Karpas-422 (cell line): ENCODE measurements at regions not wholly inside any gene's neighbourhood (a gene's known extent, or its start where the extent isn't known, plus 50 kb on each side); places are given as distances from the start of the nearest gene placed in this dataset.
"Not testable (repeated sequence)": the region's sequence is repeated elsewhere in the genome, so short reads cannot be mapped to it uniquely, and the experiment has no call there.

ENCODE experiments used
- DNase-seq: peaks from one replicate; pipeline ENCODE4 v3.0.0-alpha.2; 2015
- H2AFZ ChIP-seq: fragments of 200-600 bp; sonication (generic); 2 replicates; pipeline ENCODE4 v1.6.1; 2014; ENCODE audit warnings: antibody characterized with exemption, low read length, mixed read lengths
- H3K27ac ChIP-seq: fragments of 200-600 bp; sonication (generic); 2 replicates; pipeline ENCODE4 v1.5.1; 2014; ENCODE audit warnings: mild to moderate bottlenecking, low read length, moderate library complexity
- H3K27me3 ChIP-seq: fragments of 200-600 bp; sonication (generic); 2 replicates; pipeline ENCODE4 v1.6.1; 2014; ENCODE audit warnings: low read length, mixed read lengths
- H3K36me3 ChIP-seq: fragments of 200-600 bp; sonication (generic); 2 replicates; pipeline ENCODE4 v1.6.1; 2014; ENCODE audit warnings: low read length, mixed read lengths; ENCODE audit not compliant: insufficient read depth
- H3K4me1 ChIP-seq: fragments of 200-600 bp; sonication (generic); 2 replicates; pipeline ENCODE4 v1.6.1; 2014; ENCODE audit warnings: mild to moderate bottlenecking, low read length, mixed read lengths
- H3K4me2 ChIP-seq: fragments of 200-600 bp; sonication (generic); 2 replicates; pipeline ENCODE4 v1.6.1; 2014; ENCODE audit warnings: low read length, low read depth, mild to moderate bottlenecking; ENCODE audit not compliant: poor library complexity, severe bottlenecking
- H3K4me3 ChIP-seq: fragments of 200-600 bp; sonication (generic); 2 replicates; pipeline ENCODE4 v1.5.1; 2014; ENCODE audit warnings: mild to moderate bottlenecking, antibody characterized with exemption, low read length, mixed read lengths
- H3K79me2 ChIP-seq: fragments of 200-600 bp; sonication (generic); 2 replicates; pipeline ENCODE4 v1.6.1; 2014; ENCODE audit warnings: mild to moderate bottlenecking, low read length, mixed read lengths
- H3K9ac ChIP-seq: fragments of 200-600 bp; sonication (generic); 2 replicates; pipeline ENCODE4 v1.6.0; 2014; ENCODE audit warnings: low read length
- H3K9me2 ChIP-seq: fragments of 200-600 bp; sonication (generic), shearing (Covaris generic); replicated peaks from 2 replicates; pipeline ENCODE4 v1.6.0; 2014; ENCODE audit warnings: mild to moderate bottlenecking, low read length, moderate library complexity; ENCODE audit not compliant: insufficient read depth
- H3K9me3 ChIP-seq: fragments of 300-700, 200-600 bp; sonication (generic); 2 replicates; pipeline ENCODE4 v1.6.1; 2014; ENCODE audit warnings: low read length, mixed read lengths
- H4K20me1 ChIP-seq: fragments of 200-600 bp; sonication (generic); 2 replicates; pipeline ENCODE4 v1.6.1; 2014; ENCODE audit warnings: mild to moderate bottlenecking, antibody characterized with exemption, low read length, low read depth; ENCODE audit not compliant: insufficient read depth

DNA sequence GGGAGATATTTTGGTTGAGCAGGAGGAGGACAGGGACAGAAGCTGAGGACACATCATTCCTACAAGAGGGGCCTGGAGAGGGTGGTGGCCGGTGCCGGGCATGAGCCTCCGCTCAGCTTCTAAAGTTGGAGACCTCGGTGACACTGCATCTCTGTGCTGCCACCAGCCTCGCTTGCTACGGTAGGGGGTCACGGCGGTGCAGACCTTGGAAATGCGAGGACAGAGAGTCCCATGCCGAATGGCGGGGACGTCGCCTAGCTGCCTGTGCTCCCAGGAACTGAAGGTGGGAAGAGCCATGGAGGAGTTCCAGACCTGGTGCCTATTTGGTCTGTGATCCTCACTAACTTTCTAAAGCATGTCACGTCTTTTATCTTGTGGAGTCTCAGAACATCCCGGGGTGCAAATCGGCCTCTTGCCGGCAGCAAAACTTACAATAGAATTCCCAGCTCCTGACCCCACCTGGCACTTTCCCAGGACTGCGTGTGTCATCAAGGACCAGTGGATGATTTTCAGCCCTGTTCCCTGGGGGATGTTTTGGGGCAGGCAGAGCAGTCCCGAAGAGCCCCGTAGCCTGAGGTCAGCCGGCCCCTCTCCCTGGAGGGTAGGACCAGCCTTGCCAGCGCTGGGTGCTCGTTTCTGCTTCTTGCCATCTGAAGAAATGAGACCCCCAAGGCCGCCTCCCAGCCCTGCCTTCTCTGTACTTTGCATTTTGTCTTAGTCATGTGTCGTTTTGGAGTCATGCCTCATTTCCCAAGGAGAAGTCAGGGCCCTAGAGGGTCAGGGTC, 205.8 kb upstream of the SHH start:
- H3K9me3 ChIP-seq, result no peaks in the 10 kb centered on the region
- no peak overlapping the region for H3K4me2 ChIP-seq
- no peaks in the 10 kb centered on the region for H3K4me1 ChIP-seq
- no peak overlapping the region for H3K9ac ChIP-seq
- no peaks in the 10 kb centered on the region for H3K9me2 ChIP-seq
- H4K20me1 ChIP-seq, result no peaks in the 10 kb centered on the region
- H3K27ac ChIP-seq, result no peak overlapping the region
- no peak overlapping the region for H2AFZ ChIP-seq
- H3K27me3 ChIP-seq, result no peaks in the 10 kb centered on the region
- no peak overlapping the region for H3K4me3 ChIP-seq
- H3K79me2 ChIP-seq, result no peaks in the 10 kb centered on the region
- DNase-seq, result no peak
- H3K36me3 ChIP-seq, result no peaks in the 10 kb centered on the region

GRCh38 chr7:156017431-156017830, 205.2 kb upstream of the SHH start:
- H3K27ac ChIP-seq, result no peak overlapping the region
- H3K27me3 ChIP-seq, result no peaks in the 10 kb centered on the region
- H3K4me1 ChIP-seq, result no peaks in the 10 kb centered on the region
- H3K4me3 ChIP-seq, result no peak overlapping the region
- no peaks in the 10 kb centered on the region for H3K36me3 ChIP-seq
- H3K4me2 ChIP-seq, result no peak overlapping the region
- H3K9me2 ChIP-seq, result no peaks in the 10 kb centered on the region
- H3K9me3 ChIP-seq, result no peaks in the 10 kb centered on the region
- no peak for DNase-seq
- H3K9ac ChIP-seq, result no peak overlapping the region
- no peaks in the 10 kb centered on the region for H4K20me1 ChIP-seq
- no peaks in the 10 kb centered on the region for H3K79me2 ChIP-seq
- H2AFZ ChIP-seq, result no peak overlapping the region

GRCh38 chr7:156015237-156016020, 203.2 kb upstream of the SHH start:
- H3K9me3 ChIP-seq, result no peaks in the 10 kb centered on the region
- H3K4me2 ChIP-seq, result no peak overlapping the region
- H3K79me2 ChIP-seq, result no peaks in the 10 kb centered on the region
- no peak for DNase-seq
- H3K9me2 ChIP-seq, result no peaks in the 10 kb centered on the region
- no peak overlapping the region for H3K27ac ChIP-seq
- no peaks in the 10 kb centered on the region for H3K27me3 ChIP-seq
- no peaks in the 10 kb centered on the region for H3K4me1 ChIP-seq
- H3K4me3 ChIP-seq, result no peak overlapping the region
- H2AFZ ChIP-seq, result no peak overlapping the region
- no peak overlapping the region for H3K9ac ChIP-seq
- H4K20me1 ChIP-seq, result no peaks in the 10 kb centered on the region
- H3K36me3 ChIP-seq, result no peaks in the 10 kb centered on the region

GRCh38 chr7:156014808-156015207, 202.5 kb upstream of the SHH start:
- no peaks in the 10 kb centered on the region for H3K27me3 ChIP-seq
- no peak overlapping the region for H3K9ac ChIP-seq
- H2AFZ ChIP-seq, result no peak overlapping the region
- H3K9me3 ChIP-seq, result no peaks in the 10 kb centered on the region
- no peaks in the 10 kb centered on the region for H3K4me1 ChIP-seq
- DNase-seq, result no peak
- H3K27ac ChIP-seq, result no peak overlapping the region
- no peak overlapping the region for H3K4me3 ChIP-seq
- no peaks in the 10 kb centered on the region for H3K9me2 ChIP-seq
- H4K20me1 ChIP-seq, result no peaks in the 10 kb centered on the region
- no peaks in the 10 kb centered on the region for H3K79me2 ChIP-seq
- no peak overlapping the region for H3K4me2 ChIP-seq
- H3K36me3 ChIP-seq, result no peaks in the 10 kb centered on the region

GRCh38 chr7:156014201-156014600, 201.9 kb upstream of the SHH start:
- H3K4me1 ChIP-seq, result no peaks in the 10 kb centered on the region
- H3K9me3 ChIP-seq, result no peaks in the 10 kb centered on the region
- DNase-seq, result no peak
- H3K27me3 ChIP-seq, result no peaks in the 10 kb centered on the region
- no peak overlapping the region for H3K4me2 ChIP-seq
- no peak overlapping the region for H2AFZ ChIP-seq
- H3K9ac ChIP-seq, result no peak overlapping the region
- H3K9me2 ChIP-seq, result no peaks in the 10 kb centered on the region
- H3K27ac ChIP-seq, result no peak overlapping the region
- no peaks in the 10 kb centered on the region for H3K36me3 ChIP-seq
- no peak overlapping the region for H3K4me3 ChIP-seq
- H4K20me1 ChIP-seq, result no peaks in the 10 kb centered on the region
- no peaks in the 10 kb centered on the region for H3K79me2 ChIP-seq

- H3K4me1 ChIP-seq, result no peaks in the 10 kb centered on the region
- H3K79me2 ChIP-seq, result no peaks in the 10 kb centered on the region
- DNase-seq, result no peak
- no peaks in the 10 kb centered on the region for H3K9me2 ChIP-seq
- H3K27ac ChIP-seq, result no peak overlapping the region
- no peaks in the 10 kb centered on the region for H3K36me3 ChIP-seq
- no peaks in the 10 kb centered on the region for H4K20me1 ChIP-seq
- no peak overlapping the region for H2AFZ ChIP-seq
- H3K9me3 ChIP-seq, result no peaks in the 10 kb centered on the region
- no peak overlapping the region for H3K4me2 ChIP-seq
- H3K9ac ChIP-seq, result no peak overlapping the region
- no peaks in the 10 kb centered on the region for H3K27me3 ChIP-seq
- H3K4me3 ChIP-seq, result no peak overlapping the region
Measured at GRCh38 chr7:156012412-156012811, 200.1 kb upstream of the SHH start.

GRCh38 chr7:156009569-156009968, 197.3 kb upstream of the SHH start:
- no peak overlapping the region for H3K4me3 ChIP-seq
- no peaks in the 10 kb centered on the region for H3K9me3 ChIP-seq
- H3K4me1 ChIP-seq, result no peaks in the 10 kb centered on the region
- no peaks in the 10 kb centered on the region for H3K79me2 ChIP-seq
- H3K36me3 ChIP-seq, result no peaks in the 10 kb centered on the region
- H3K9ac ChIP-seq, result no peak overlapping the region
- H3K4me2 ChIP-seq, result no peak overlapping the region
- no peaks in the 10 kb centered on the region for H3K9me2 ChIP-seq
- H3K27ac ChIP-seq, result no peak overlapping the region
- no peaks in the 10 kb centered on the region for H3K27me3 ChIP-seq
- H4K20me1 ChIP-seq, result no peaks in the 10 kb centered on the region
- DNase-seq, result no peak
- no peak overlapping the region for H2AFZ ChIP-seq

- not testable (repeated sequence) for H3K9ac ChIP-seq, H3K4me3 ChIP-seq, H3K27ac ChIP-seq, H3K9me2 ChIP-seq, H3K4me1 ChIP-seq, H3K36me3 ChIP-seq, DNase-seq, H4K20me1 ChIP-seq, H2AFZ ChIP-seq, H3K9me3 ChIP-seq, H3K4me2 ChIP-seq, H3K27me3 ChIP-seq, H3K79me2 ChIP-seq
Measured at GRCh38 chr7:156006876-156007275, 194.6 kb upstream of the SHH start.
